K562 (cell line): ENCODE measurements at regions not wholly inside any gene's neighbourhood (a gene's known extent, or its start where the extent isn't known, plus 50 kb on each side); places are given as distances from the start of the nearest gene placed in this dataset.

Experiments
- ATAC-seq: fragments of 200-7000 bp; cut with Tn5 transposase; 3 replicates; pipeline ENCODE4 v1.9.1; 2020; ENCODE audit warnings: moderate library complexity
- BruUV-seq: library from RNA; stranded (reverse); fragments of 400-500 nt; replicated peaks from 2 replicates; lab custom pipeline; 2021; lab: Mats Ljungman, UMichigan
- CTCF ChIA-PET: fragments of 300-600 bp; formaldehyde crosslinking; extraction: SDS; loops from one replicate; lab custom pipeline; 2021; ENCODE audit warnings: low intra/inter-chr PET ratio; lab: Yijun Ruan, JAX
- POLR2A ChIA-PET: fragments of 300-600, 350-650 bp; sonication (Branson Sonifier 250); formaldehyde crosslinking; extraction: SDS; loops from one replicate; lab custom pipeline; 2021; ENCODE audit warnings: antibody characterized with exemption, inconsistent platforms; lab: Yijun Ruan, JAX
- DNase-seq, 4 experiments: peaks; one replicate each; pipeline versions ENCODE4 v3.0.0 to v3.0.0-alpha.2; 2011 to 2018; ENCODE audit warnings: low spot score in 3 of 4, mixed read lengths in 3 of 4; ENCODE audit errors: extremely low read depth in 1 of 4
- FAIRE-seq: peaks from 2 replicates; lab custom pipeline; 2011; peaks lifted over from hg19 to GRCh38; lab: Jason Lieb, UNC
- H2AFZ ChIP-seq: 2 replicates; pipeline ENCODE4 v1.6.0; 2011; ENCODE audit warnings: low read depth, low read length, control low read depth, inconsistent platforms
- H3K27ac ChIP-seq: fragments of 200-600 bp; 3 replicates; pipeline ENCODE4 v1.8.0; 2011; ENCODE audit warnings: low read depth, mild to moderate bottlenecking, control low read depth, inconsistent platforms, low read length, moderate library complexity, mixed read lengths; ENCODE audit errors: extremely low read depth
- H3K27me3 ChIP-seq, 2 experiments: fragments of 300-600 bp in 1 of 2; 2 replicates in 1 of 2; 3 replicates in 1 of 2; pipeline versions ENCODE4 v1.6.0 to v1.8.0; 2011; ENCODE audit warnings: inconsistent platforms in 2 of 2, low read length in 2 of 2, mild to moderate bottlenecking in 1 of 2, mixed read lengths in 1 of 2, moderate library complexity in 1 of 2; ENCODE audit not compliant: control insufficient read depth in 2 of 2, insufficient read depth in 2 of 2
- H3K36me3 ChIP-seq: fragments of 300-600 bp; 3 replicates; pipeline ENCODE4 v1.8.0; 2011; ENCODE audit warnings: mild to moderate bottlenecking, low read length, inconsistent platforms; ENCODE audit not compliant: control insufficient read depth, insufficient read depth
- H3K4me1 ChIP-seq, 2 experiments: fragments of 200-600 bp in 1 of 2; replicated peaks in 1 of 2; 2 replicates in 1 of 2; 3 replicates in 1 of 2; pipeline versions ENCODE4 v1.5.1 to v1.8.0; 2011; ENCODE audit warnings: inconsistent platforms in 2 of 2, low read length in 2 of 2, mild to moderate bottlenecking in 1 of 2, mixed read lengths in 1 of 2, moderate library complexity in 1 of 2; ENCODE audit not compliant: control insufficient read depth in 2 of 2, insufficient read depth in 2 of 2
- H3K4me2 ChIP-seq: 2 replicates; pipeline ENCODE4 v1.6.1; 2011; ENCODE audit warnings: low read length, control low read depth, inconsistent platforms, mixed read lengths; ENCODE audit not compliant: insufficient read depth
- H3K4me3 ChIP-seq: fragments of 200-600 bp; sonication (generic), shearing (Covaris generic); 2 replicates; pipeline ENCODE4 v1.5.1; 2016; ENCODE audit warnings: control low read depth, inconsistent platforms
- H3K79me2 ChIP-seq: fragments of 200-600 bp; 3 replicates; pipeline ENCODE4 v1.8.0; 2011; ENCODE audit warnings: low read length, inconsistent platforms; ENCODE audit not compliant: control insufficient read depth, insufficient read depth
- H3K9ac ChIP-seq, 2 experiments: 2 replicates each; pipeline versions ENCODE4 v1.6.0 to v1.6.1; 2011; ENCODE audit warnings: low read depth in 2 of 2, low read length in 2 of 2, control low read depth in 1 of 2, inconsistent platforms in 1 of 2, mild to moderate bottlenecking in 1 of 2, mixed read lengths in 1 of 2; ENCODE audit not compliant: insufficient read depth in 1 of 2
- H3K9me1 ChIP-seq: one replicate; pipeline ENCODE4 v1.6.0; 2011; ENCODE audit warnings: inconsistent platforms, mild to moderate bottlenecking, low read length, moderate library complexity; ENCODE audit not compliant: control insufficient read depth, insufficient read depth
- H3K9me3 ChIP-seq: replicated peaks from 2 replicates; pipeline ENCODE4 v1.5.1; 2011; ENCODE audit warnings: low read depth, low read length, inconsistent platforms; ENCODE audit not compliant: control insufficient read depth, insufficient read depth
- H4K20me1 ChIP-seq: replicated peaks from 2 replicates; pipeline ENCODE4 v1.6.1; 2011; ENCODE audit warnings: low read length, inconsistent platforms, mixed read lengths; ENCODE audit not compliant: control insufficient read depth, insufficient read depth
- GTF2B ChIP-seq: IDR thresholded peaks from 2 replicates; pipeline ENCODE4 v1.6.1; 2011; ENCODE audit not compliant: insufficient read length; ENCODE audit errors: extremely low read depth
- MAFG ChIP-seq: fragments of 450-650 bp; conservative IDR thresholded peaks from 2 replicates; pipeline ENCODE4 v1.6.1; 2016; ENCODE audit warnings: missing genetic modification characterization, missing compliant biosample characterization
- WGBS: fragments of 100-300 bp; shearing (Covaris generic); methylation state at CpG from one replicate; pipeline ENCODE4 v1.1.6; 2016; ENCODE audit warnings: low coverage, mixed read lengths; ENCODE audit not compliant: insufficient coverage; ENCODE audit errors: missing lambda C conversion rate; 5-methylcytosine and 5-hydroxymethylcytosine counted together
- in situ Hi-C: fragments of 300-500 bp; cut with MboI; formaldehyde crosslinking; loops from 4 replicates; pipeline ENCODE4 v1.15.0; 2018; ENCODE audit warnings: inconsistent platforms, mixed read lengths
- intact Hi-C: fragments of 100-400 bp; cut with micrococcal nuclease; formaldehyde crosslinking; loops from 2 replicates; pipeline ENCODE4 v1.14.2; 2022
- TF ChIP-seq, protein P1 (sequence below): fragments of 450-650 bp; formaldehyde crosslinking; IDR thresholded peaks from 2 replicates; pipeline ENCODE4 v1.4.0; 2022; ENCODE audit warnings: missing genetic modification characterization

- H3K9me1 ChIP-seq, result no peaks in the 10 kb centered on the region
- H3K4me1 ChIP-seq, result no peaks in the 10 kb centered on the region
- no peaks in the 10 kb centered on the region for H3K36me3 ChIP-seq
- no peaks in the 10 kb centered on the region for H3K9me3 ChIP-seq
- no peak for ATAC-seq
- no peak overlapping the region for H3K4me3 ChIP-seq
- no peaks in the 10 kb centered on the region for H4K20me1 ChIP-seq
- H3K27ac ChIP-seq, result no peak overlapping the region
- DNase-seq, result no peak
- peaks cover 0 to 21% of the 10 kb centered on the region in 2 experiments; a peak in 2 of 5 replicates for H3K27me3 ChIP-seq
- intact Hi-C loops, result no loop called here
- ChIA-PET CTCF (no interaction called here), POLR2A (no interaction called here)
- no peak overlapping the region for H3K9ac ChIP-seq
- no TSS peak for BruUV-seq
- no peak overlapping the region for H3K4me2 ChIP-seq
- no peak for FAIRE-seq
- 2% methylated on average over 4 of the region's 9 CpGs for WGBS
- in situ Hi-C loops, result no loop called here
- TF ChIP-seq, protein P1, sequence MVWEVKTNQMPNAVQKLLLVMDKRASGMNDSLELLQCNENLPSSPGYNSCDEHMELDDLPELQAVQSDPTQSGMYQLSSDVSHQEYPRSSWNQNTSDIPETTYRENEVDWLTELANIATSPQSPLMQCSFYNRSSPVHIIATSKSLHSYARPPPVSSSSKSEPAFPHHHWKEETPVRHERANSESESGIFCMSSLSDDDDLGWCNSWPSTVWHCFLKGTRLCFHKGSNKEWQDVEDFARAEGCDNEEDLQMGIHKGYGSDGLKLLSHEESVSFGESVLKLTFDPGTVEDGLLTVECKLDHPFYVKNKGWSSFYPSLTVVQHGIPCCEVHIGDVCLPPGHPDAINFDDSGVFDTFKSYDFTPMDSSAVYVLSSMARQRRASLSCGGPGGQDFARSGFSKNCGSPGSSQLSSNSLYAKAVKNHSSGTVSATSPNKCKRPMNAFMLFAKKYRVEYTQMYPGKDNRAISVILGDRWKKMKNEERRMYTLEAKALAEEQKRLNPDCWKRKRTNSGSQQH (CRISPR knock-in tag), result no peak
- TF ChIP-seq MAFG (tag), result no peak
- no peak overlapping the region for H2AFZ ChIP-seq
- H3K79me2 ChIP-seq, result no peaks in the 10 kb centered on the region
Observed at GRCh38 chr10:131657985-131658330, 242.8 kb upstream of the PPP2R2D start.

- no peak for TF ChIP-seq GTF2B
- BruUV-seq, result no TSS peak
- Histone ChIP-seq H2AFZ (no peak overlapping the region), H3K27me3 (peaks cover 0 to 14% of the 10 kb centered on the region in 2 experiments; a peak in 2 of 5 replicates), H3K9me3 (no peaks in the 10 kb centered on the region), H3K4me3 (no peak overlapping the region), H3K9ac (no peak overlapping the region), H3K4me1 (no peaks in the 10 kb centered on the region), H3K36me3 (no peaks in the 10 kb centered on the region), H3K27ac (no peak overlapping the region), H3K9me1 (no peaks in the 10 kb centered on the region), H3K79me2 (no peaks in the 10 kb centered on the region), H4K20me1 (no peaks in the 10 kb centered on the region), H3K4me2 (no peak overlapping the region)
- ATAC-seq (no peak), DNase-seq (no peak), FAIRE-seq (no peak)
- in situ Hi-C loops, result no loop called here
- ChIA-PET CTCF (no interaction called here), POLR2A (no interaction called here)
- intact Hi-C loops, result no loop called here
- 0% methylated on average over 9 of the region's 9 CpGs for WGBS
Observed at GRCh38 chr10:131658476-131659110, 242.2 kb upstream of the PPP2R2D start.
